NCI-H524 (cell line): ENCODE measurements at regions not wholly inside any gene's neighbourhood (a gene's known extent, or its start where the extent isn't known, plus 50 kb on each side); places are given as distances from the start of the nearest gene placed in this dataset.

Source experiments
- DNase-seq, 2 experiments: peaks; one replicate each; lab custom pipeline; 2025; lab: John Stamatoyannopoulos, UW

GRCh38 chr18:56127322-56128099 lies 510.9 kb downstream of the TXNL1 start:
- no peak for DNase-seq

GRCh38 chr18:56124186-56124585 lies 514.2 kb downstream of the TXNL1 start:
- DNase-seq, result no peak

GRCh38 chr18:56121669-56122068 lies 516.7 kb downstream of the TXNL1 start:
- no peak for DNase-seq

- no peak for DNase-seq
Measured at GRCh38 chr18:56120782-56121181, 517.6 kb downstream of the TXNL1 start.

- no peak for DNase-seq
Measured at GRCh38 chr18:56119681-56120080, 518.7 kb downstream of the TXNL1 start.

GRCh38 chr18:56118422-56118821 lies 520.0 kb downstream of the TXNL1 start:
- no peak for DNase-seq

GRCh38 chr18:56115071-56116015 lies 523.0 kb downstream of the TXNL1 start:
- no peak for DNase-seq

- DNase-seq, result no peak
Measured at GRCh38 chr18:56112984-56113383, 525.0 kb upstream of the TCF4 start.

GRCh38 chr18:56112013-56112749 lies 524.2 kb upstream of the TCF4 start:
- DNase-seq, result peak; percentile 79 to 92

- DNase-seq, result peak; percentile 36 to 76
Measured at GRCh38 chr18:56109757-56110156, 521.8 kb upstream of the TCF4 start.

- DNase-seq, result no peak
Measured at GRCh38 chr18:56108478-56109367, 520.7 kb upstream of the TCF4 start.

GRCh38 chr18:56107821-56108477 lies 520.0 kb upstream of the TCF4 start:
- DNase-seq, result no peak

- DNase-seq, result no peak
Measured at GRCh38 chr18:56100090-56100722, 512.2 kb upstream of the TCF4 start.

- DNase-seq, result no peak
Measured at GRCh38 chr18:56097621-56098020, 509.6 kb upstream of the TCF4 start.

GRCh38 chr18:56096861-56097260 lies 508.9 kb upstream of the TCF4 start:
- DNase-seq, result no peak

GRCh38 chr18:56089612-56090258 lies 501.7 kb upstream of the TCF4 start:
- no peak for DNase-seq

GRCh38 chr18:56086786-56087185 lies 498.8 kb upstream of the TCF4 start:
- DNase-seq, result no peak

- no peak for DNase-seq
Measured at GRCh38 chr18:56086176-56086575, 498.2 kb upstream of the TCF4 start.

- DNase-seq, result no peak
Measured at GRCh38 chr18:56085551-56085950, 497.6 kb upstream of the TCF4 start.
